HG03342 (cell line): ENCODE measurements at regions not wholly inside any gene's neighbourhood (a gene's known extent, or its start where the extent isn't known, plus 50 kb on each side); places are given as distances from the start of the nearest gene placed in this dataset.
"Not testable (repeated sequence)": the region's sequence is repeated elsewhere in the genome, so short reads cannot be mapped to it uniquely, and the experiment has no call there.

ENCODE experiments used
- ATAC-seq: cut with Tn5 transposase; IDR thresholded peaks from one replicate; pipeline ENCODE4 v1.9.1; 2021; ENCODE audit warnings: mild to moderate bottlenecking, moderate library complexity; ENCODE audit not compliant: unreplicated experiment

DNA sequence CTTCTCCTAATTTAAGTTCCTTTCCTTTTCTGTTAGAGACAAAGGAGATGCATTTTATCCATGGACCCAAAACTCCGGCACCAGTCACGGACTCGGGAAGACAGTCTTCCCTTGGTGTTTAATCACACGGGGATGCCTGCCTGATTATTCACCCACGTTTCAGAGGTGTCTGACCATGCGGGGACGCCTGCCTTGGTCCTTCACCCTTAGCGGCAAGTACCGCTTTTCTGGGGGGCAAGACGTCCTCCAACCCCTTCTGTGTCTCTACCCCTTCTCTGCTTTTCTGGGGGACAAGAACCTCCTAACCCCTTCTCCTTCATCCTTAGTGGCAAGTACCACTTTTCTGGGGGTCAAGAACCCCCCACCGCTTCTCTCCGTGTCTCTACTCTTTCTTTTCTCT lies 816.9 kb upstream of the VRK2 start:
- ATAC-seq: not testable (repeated sequence)

DNA sequence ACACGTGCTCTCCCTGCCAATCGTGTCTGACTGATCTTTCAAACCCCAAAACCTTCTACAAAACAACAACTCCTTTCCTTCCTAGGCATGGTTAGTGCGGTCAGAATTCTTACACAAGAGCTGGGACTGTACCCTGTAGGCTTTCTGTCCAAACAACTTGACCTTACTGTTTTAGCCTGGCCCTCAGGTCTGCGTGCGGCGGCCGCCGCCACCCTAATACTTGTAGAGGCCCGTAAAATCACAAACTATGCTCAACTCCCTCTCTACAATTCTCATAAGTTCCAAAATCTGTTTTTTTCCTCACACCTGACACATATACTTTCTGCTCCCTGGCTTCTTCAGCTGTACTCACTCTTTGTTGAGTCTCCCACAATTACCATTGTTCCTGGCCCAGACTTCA lies 814.3 kb upstream of the VRK2 start:
- ATAC-seq: not testable (repeated sequence)

DNA sequence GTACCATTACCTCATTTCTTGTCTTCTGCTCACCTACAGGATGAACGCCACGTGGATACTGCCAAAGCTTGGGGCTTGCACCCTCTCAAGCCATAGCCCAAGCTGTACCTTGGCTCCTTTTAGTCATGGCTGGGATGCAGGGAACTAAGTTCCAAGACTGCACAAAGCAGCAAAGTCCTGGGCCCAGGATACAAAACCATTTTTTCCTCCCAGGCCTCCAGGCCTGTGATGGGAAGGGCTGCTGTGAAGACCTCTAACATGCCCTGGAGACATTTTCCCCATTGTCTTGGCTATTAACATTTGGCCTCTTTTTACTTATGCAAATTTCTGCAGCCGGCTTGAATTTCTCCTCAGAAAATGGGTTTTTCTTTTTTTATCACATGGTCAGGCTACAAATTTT lies 795.1 kb upstream of the VRK2 start:
- not testable (repeated sequence) for ATAC-seq

DNA sequence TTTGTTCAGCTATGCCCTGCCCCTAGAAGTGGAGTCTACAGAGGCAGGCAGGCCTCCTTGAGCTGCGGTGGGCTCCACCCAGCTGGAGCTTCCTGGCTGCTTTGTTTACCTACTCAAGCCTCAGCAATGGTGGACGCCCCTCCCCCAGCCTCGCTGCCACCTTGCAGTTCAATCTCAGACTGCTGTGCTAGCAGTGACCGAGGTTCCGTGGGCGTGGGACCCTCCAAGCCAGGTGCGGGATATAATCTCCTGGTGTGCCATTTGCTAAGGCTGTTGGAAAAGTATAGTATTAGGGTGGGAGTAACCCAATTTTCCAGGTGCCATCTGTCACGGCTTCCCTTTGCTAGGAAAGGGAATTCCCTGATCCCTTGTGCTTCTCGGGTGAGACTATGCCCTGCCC lies 770.2 kb upstream of the VRK2 start:
- not testable (repeated sequence) for ATAC-seq

DNA sequence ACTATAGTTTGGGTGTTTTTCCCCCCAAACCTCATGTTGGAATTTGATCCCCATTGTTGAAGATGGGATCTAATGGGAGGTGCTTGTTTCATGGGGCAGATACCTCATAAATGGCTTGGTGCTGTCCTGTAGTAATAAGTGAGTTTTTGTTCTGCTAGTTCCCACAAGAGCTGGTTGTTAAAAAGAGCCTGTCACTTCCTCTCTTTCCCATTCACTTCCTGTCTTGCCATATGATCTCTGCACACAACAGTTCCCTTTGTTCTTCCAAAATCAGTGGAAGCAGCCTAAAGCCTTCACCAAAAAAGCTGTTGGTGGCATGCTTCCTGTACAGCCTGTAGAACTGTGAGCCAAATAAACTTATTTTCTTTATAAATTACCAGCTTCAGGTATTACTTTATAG lies 768.2 kb upstream of the VRK2 start:
- ATAC-seq: no peak

DNA sequence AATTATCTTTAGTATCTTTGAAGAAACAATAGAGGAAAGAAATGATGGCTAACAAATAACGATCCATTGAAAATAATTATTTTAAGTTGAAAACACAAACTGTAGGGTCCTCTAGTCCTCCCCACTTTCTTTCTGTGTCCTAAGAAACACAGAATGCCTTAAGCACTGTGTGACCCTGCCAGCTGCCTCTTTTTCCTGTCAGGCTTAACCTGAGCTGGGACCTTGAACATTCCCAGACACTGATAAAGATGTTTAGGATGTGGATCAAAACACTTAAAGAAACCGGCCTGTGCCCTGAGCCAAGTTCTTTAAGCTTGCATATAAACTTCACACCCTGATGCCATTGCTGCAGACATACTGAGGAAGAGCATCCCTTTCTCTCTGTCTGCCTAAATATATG lies 755.4 kb upstream of the VRK2 start:
- ATAC-seq: no peak

DNA sequence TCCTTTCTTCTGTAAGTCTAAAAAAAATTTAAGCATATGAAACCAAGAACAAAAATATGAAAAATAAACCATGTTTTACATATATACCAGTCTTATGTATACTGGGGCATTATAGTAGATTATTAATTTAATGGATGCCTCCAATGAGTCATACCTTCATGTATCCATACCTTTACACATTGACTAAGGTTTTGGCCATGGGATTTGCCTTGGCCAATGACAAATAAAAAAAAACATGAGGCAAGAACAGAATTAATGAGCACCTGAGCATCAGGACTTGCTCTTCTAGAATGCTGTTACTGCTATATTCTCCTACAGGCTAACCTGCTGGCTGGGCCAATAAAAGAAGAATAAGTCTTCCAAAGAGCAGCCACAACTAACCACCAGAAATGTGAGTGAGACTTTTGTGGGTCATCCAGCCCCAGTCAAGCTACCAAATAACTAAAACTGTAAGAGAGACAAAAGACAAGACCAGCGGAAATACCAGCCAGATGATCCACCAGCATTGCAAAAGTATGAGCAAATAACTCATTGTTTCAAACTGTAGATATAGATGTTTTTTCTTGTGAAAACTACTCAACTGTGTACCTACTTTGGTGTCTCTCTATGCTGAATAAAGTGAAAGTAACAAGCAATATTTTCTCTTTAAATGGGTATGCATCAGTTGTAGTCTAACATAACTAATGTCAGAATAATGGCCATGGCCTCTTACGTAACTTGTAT lies 749.6 kb upstream of the VRK2 start:
- no peak for ATAC-seq

DNA sequence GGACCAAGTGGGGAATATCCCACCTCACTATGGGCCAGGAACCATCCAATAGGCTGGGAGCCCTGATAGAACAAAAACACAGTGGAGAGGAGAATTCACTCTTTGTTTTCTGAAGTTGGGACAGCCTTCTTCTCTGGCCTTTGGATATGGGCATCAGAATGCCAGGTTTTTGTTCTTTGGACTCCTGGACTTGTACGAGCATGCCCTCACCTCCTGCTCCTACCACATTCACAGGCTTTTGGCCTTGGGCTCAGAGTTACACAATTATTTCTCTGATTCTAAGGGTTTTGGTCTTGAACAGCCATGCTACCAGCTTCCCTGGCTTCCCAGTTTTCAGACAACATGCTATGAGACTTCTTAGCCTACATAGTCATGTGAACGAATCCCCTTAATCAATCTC lies 732.9 kb upstream of the VRK2 start:
- no peak for ATAC-seq

DNA sequence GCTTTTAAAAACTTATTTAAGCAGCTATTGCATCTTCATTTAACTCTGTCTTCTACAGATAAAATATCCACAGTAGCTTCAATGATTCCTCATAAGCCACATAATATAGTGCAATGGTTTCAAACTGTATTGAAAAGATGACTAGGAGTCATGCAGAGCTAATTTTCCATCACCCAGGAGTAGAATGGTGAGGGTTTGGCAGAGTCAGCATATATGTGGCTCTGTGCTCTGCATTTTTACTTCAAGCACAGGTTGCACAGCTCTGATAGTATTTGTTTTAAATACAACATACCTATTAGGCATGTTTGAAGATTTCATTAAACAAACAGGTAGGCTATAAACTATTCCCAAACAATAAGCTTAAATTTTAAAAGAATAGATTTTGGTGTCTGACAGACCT lies 731.9 kb upstream of the VRK2 start:
- no peak for ATAC-seq

DNA sequence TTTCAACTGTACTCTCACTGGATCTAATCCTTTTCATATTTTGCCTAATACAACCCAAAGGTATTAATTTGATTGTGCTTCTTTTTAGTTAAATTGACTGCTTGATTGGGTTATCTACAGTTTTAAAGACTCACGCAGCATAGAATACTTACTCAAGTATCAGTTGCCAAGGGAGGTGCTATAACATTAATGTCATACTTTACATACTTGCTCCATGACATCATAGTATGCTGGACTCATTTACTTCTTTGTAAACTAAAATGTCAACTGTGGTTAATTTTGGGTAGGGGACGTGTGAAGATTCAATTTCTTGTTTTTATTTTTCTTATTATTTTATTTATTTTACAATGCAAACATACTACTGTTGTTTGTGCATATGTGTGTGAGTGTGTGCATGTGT lies 716.2 kb upstream of the VRK2 start:
- ATAC-seq: no peak

DNA sequence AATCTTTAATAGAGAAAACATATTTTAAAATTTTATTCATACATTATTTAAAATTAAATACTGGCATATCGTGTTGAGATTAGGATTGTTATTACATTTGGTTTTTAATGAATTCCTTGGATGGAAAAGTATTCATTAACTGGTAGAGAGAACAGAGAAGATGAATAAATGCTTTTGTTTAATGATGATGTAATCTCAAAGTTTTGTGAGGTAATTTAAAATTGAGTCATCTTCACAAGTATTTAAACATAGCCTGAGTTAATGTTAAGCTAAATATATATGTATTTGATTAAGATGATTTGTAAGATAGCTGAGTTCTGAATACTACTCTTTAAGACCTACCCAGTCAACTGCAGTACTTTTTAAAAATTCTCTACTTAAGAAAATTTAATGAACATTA lies 713.4 kb upstream of the VRK2 start:
- no peak for ATAC-seq

DNA sequence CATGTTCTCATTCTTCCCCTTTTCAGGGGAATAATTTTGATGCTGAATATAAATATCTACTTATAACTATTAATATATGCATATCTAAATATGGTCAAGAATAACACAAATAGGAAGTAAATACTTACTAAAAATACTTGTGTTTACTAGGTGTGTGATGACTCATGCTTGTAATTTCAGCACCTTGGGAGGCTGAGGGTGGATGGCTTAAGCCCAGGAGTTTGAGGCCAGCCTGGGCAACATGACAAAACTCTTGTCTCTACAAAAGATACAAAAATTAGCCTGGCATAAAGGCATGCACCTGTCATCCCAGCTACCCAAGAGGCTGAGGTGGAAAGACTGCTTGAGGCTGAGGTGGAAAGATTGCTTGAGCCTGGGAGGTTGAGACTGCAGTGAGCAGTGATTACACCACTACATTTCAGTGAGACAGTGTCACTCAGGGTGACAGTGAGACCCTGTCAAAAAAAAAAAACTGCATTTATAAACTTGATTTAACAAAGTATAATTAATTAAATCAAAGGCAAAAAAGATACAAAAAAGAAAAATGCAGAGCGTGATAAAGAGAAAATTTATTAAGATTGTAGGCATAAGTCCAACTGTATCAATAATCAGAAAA lies 703.1 kb upstream of the VRK2 start:
- no peak for ATAC-seq

DNA sequence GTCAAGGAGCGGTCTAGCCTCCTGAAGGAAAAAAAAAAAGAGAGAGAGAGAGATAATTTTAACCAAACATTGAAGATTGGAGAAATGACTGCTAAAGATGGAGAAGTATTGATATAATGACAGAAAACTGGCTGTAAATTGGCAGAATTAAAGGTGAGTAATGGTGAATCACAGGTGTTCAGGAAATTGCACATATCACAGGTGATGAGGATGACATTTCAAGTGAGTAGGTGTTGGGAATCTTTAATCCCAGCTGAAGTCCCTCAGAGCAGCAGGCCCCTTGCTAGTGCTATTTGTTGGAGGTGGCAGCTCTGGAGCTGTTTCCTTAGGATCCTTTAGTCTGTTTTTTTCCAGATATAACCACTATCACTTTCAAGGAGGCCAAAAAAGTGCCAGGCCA lies 678.4 kb upstream of the VRK2 start:
- ATAC-seq: no peak

DNA sequence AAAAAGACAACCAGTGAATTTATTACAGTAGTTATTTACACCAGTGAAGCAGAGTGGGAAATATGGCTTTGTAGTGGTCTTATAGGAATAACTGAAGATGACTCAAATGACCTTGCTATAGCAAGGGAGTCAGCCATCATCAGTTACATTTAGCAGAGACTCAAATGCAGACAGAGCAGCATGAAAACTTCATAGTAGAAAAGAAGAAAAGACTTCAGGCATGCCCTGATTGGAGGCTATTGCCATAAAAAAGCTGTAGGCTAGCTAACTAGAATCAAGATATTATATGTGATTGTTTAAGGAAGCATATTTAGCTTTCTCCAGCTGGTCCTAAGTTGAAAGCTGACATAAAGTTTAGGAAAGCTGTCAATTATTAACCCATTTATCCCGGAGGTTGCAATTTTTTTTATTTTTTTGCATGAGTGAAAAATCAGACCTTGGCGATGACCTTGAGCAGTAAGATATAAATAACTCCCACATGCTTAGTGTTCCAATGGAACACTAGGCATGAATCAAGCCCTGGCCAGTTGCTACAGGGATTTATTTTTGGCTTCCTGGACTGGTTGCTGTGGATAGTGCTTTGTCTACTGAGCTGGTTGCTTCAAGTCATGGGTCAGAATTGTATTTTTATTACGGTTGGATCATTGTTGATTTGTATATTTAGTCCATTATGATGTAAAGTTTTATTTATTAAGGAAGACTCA lies 675.6 kb upstream of the VRK2 start:
- ATAC-seq: no peak

DNA sequence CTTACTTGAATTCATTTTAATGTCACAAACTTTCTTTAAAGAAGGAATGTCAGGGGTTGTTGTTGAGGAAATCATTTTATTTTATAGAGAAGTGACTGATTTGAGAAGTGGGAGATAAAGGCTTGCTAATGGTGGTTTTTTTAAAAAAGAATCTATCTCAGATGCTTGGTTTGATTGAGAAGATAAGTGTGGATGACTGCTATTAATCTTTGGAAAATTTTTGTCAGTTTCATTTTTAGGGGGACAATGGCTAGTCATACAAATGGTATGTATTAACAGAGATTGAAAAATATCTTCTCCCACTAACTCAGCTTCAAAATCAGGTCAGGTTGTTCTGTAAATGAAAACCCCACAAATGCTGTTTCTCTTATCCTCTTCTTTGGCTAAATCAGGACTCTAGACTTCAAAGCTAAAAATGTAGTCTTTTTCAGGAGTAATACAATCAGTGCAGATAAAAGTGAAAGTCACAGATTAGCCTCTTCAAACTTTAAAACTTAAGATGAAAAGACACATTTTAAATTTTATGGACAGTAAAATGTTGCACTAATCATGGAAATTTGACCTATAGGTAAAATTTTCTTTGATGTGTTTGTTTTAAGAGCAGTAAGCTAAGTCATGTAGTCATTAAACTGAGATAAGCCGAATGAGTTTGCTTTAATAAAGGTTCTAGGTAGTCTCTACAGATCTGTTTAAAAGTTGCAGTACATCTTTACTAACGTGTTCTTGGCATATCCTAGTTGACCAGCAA lies 674.2 kb upstream of the VRK2 start:
- no peak for ATAC-seq

DNA sequence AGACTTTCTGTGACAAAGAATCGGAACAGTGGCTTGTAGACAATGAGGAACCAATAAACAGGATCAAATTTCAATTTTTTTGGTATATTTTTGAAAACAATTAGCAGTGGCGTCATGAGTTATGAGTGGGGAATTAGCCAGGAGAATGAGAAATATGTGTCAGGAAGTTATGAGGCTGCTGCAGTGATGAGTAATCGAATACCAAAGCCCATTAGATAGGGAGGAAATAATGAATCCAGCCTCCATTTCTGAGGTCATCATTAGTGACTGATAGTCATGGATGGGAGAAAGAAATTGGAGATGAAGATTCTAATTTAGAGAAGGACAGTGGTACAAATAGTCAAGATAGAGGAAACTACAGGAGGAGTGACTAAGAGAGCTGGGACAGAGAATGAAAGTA lies 673.1 kb upstream of the VRK2 start:
- no peak for ATAC-seq

DNA sequence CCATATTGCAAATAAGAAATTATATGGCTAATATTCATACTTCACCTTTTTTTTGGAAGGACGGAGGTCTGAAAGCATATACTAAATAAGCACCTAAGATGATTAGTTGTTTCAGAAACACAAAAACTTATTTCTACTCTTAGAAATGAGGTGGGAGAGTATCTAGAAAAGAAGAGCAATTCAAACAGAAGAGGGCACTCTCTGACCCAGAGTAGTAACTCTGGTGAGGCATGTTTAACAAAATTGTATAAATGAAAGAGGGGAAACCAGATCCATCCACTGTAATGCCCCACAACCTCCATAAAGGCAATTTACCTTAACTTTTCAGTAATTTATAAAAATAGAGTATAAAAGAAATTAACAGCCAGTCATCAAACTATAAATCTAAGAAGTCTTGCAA lies 669.6 kb upstream of the VRK2 start:
- no peak for ATAC-seq

DNA sequence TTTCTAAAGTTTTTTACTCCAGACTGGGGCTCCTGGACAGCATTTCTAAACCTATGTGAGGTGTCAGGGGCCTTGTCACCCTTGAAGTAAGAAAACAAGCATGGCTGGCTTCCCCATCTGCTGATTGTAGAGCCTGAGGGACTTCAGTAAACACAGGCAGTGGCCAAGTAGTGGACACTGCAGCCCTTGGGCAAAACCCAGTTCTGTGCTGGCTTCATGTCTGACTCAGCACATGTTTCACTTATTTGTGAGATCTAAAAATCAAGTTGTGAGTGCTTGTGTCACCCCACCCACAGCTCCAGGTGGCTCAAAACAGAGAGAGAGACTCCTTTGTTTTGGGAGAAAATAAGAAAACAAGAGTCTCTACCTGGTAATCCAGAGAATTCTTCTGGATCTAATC lies 660.3 kb upstream of the VRK2 start:
- no peak for ATAC-seq

DNA sequence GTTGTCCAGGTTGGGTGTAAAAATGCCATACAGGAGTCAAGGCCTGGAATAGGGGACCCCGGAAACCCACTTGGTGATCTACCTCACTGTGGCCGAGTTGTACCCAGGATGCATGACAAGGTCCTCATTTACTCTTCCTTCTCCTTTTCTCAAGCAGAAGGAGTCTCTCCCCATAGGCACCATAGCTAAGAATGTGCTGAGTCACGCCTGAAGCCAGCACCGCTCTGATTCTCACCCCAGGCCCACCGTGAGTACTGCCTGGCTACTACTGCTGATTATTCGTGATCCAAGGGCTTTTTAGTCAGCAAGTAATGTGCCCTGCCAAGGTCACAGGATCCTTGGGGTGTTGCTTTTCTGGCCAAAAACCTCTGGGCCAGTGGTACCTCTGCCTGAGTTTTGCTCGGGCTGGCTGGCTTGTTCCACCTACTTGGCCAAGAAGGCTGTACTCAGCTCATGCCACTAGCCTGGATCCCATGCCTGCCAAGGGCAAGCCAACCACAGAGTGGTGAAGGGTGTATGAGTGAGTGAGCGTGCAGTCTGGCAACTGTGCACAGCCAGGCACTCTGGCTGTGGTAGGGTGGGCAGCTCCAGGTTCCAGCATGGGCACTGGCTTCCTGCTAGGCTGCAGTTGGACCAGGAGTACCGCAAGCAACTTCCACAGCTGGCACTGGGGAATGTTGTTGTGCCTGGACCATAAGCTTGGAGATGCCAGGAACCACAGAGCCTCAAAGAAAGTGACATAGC lies 650.1 kb upstream of the VRK2 start:
- ATAC-seq: no peak

DNA sequence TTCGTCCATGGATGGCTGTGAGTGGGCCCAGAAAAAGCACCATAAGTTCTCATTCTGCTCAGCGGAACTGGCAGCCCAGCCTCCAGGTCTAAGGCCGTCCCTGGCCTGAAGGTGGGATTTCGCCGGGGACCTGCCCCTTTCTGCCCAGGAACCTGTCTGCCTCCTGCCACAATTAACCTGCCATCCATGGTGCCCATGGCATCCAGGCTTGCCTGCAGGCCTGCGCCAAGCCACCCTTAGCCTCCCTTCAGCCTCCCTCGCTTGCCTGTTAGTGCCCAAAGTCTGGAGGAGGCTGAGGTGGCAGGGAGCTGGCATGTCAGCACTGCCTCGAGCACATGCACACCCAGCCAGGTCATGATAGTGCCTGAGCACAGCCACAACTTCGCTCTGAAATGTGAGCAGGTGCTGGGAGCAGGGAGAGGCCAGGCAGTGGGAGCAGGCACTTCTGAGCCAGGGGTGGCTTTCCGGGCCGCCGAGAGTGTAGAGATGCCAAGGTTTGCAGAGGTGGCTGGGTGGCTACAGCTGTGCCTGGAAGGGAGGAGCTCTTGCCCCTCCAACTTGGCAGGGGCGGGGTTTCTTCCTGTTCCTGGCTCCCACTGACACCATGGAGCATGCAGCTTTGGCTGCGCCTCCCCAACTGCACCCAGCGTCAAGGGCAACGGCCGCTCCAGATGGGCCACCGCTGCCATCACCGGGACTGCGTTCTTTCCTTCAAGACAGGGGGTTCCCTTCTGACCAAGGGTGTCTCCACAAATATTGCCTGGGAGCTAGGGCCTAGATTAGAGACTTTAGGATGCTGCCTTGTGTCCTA lies 648.9 kb upstream of the VRK2 start:
- no peak for ATAC-seq
